ENCODE measurements at regions not wholly inside any gene's neighbourhood (a gene's known extent, or its start where the extent isn't known, plus 50 kb on each side); places are given as distances from the start of the nearest gene placed in this dataset.
A peak's percentile ranks its signal among the peaks of the same experiment; 100 is the strongest.
"Not testable (repeated sequence)": the region's sequence is repeated elsewhere in the genome, so short reads cannot be mapped to it uniquely, and the experiment has no call there.

DNA sequence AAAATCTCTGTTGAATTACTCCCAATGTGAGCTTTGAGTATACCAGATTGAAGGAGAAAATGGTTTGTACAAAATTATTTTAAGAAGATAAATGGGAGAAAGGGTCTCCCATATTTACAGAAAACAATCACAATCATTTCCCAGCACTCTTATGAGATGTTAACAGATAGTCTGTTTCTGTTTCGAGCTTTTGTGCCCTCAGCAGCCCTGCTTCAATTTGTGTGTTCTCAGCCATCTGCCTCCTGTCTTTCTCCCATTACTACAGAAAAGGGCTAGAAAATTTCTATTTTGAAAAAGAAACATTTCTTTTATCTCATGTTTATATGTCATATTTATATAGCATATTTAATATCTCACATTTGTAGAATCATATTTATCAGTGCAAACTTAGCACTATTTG is 498.4 kb downstream of the TTLL7 start:
- Mint-ChIP-seq H3K9me3 (peaks cover 18% of the 10 kb centered on the region), H3K27me3 (ENCODE audit: low read depth) (no peaks in the 10 kb centered on the region), H3K36me3 (ENCODE audit: insufficient read depth) (peaks cover 4% of the 10 kb centered on the region), H3K4me3 (no peak overlapping the region), H3K4me1 (ENCODE audit: low read depth) (peaks cover 21% of the 10 kb centered on the region)
- DNase-seq (no peak), ATAC-seq (no peak)

GRCh38 chr1:83499998-83500397 is 498.9 kb downstream of the TTLL7 start:
- H3K9me3 Mint-ChIP-seq = peaks cover 17% of the 10 kb centered on the region
- H3K27me3 Mint-ChIP-seq (ENCODE audit: low read depth) = no peaks in the 10 kb centered on the region
- ATAC-seq (no peak), DNase-seq (no peak)
- peaks cover 1% of the 10 kb centered on the region for H3K36me3 Mint-ChIP-seq (ENCODE audit: insufficient read depth)
- H3K4me3 Mint-ChIP-seq = no peak overlapping the region
- peaks cover 19% of the 10 kb centered on the region for H3K4me1 Mint-ChIP-seq (ENCODE audit: low read depth)

DNA sequence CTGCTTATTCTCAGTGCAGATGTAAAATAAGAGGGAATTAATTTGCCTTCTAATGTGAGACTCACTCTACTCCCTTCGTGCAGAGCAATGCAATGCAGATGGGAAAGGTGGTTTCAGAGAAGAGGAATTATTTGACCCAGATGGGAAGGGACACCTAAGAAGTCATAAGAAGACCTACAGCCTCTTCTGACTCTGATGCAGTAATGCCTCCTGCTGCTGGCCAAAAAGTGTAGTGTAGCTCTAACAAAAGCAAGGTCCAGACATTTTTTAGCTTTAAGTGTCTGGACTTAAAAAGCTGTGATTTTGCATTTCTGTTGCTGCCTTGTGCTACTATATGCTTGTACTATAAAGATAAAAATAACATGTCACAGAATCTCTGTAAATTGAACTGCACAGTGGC is 501.4 kb downstream of the TTLL7 start:
- Mint-ChIP-seq H3K4me1 (ENCODE audit: low read depth) (peaks cover 19% of the 10 kb centered on the region), H3K9me3 (peaks cover 16% of the 10 kb centered on the region), H3K27me3 (ENCODE audit: low read depth) (no peaks in the 10 kb centered on the region), H3K4me3 (no peak overlapping the region), H3K36me3 (ENCODE audit: insufficient read depth) (no peaks in the 10 kb centered on the region)
- no peak for ATAC-seq
- DNase-seq = no peak

- peaks cover 9% of the 10 kb centered on the region for H3K4me1 Mint-ChIP-seq (ENCODE audit: low read depth)
- ATAC-seq = no peak
- H3K36me3 Mint-ChIP-seq (ENCODE audit: insufficient read depth) = no peaks in the 10 kb centered on the region
- H3K9me3 Mint-ChIP-seq = peaks cover 11% of the 10 kb centered on the region
- H3K27me3 Mint-ChIP-seq (ENCODE audit: low read depth) = no peaks in the 10 kb centered on the region
- DNase-seq = no peak
- H3K4me3 Mint-ChIP-seq = no peak overlapping the region
Observed at GRCh38 chr1:83495560-83495959, 503.4 kb downstream of the TTLL7 start.

GRCh38 chr1:83493633-83494032 is 505.3 kb downstream of the TTLL7 start:
- ATAC-seq = no peak
- peaks cover 5% of the 10 kb centered on the region for H3K9me3 Mint-ChIP-seq
- H3K27me3 Mint-ChIP-seq (ENCODE audit: low read depth) = no peaks in the 10 kb centered on the region
- DNase-seq = no peak
- H3K4me1 Mint-ChIP-seq (ENCODE audit: low read depth) = peaks cover 4% of the 10 kb centered on the region
- no peak overlapping the region for H3K4me3 Mint-ChIP-seq
- H3K36me3 Mint-ChIP-seq (ENCODE audit: insufficient read depth) = no peaks in the 10 kb centered on the region

GRCh38 chr1:83491930-83492329 is 507.0 kb downstream of the TTLL7 start:
- H3K9me3 Mint-ChIP-seq = peaks cover 5% of the 10 kb centered on the region
- no peak for ATAC-seq
- no peaks in the 10 kb centered on the region for H3K36me3 Mint-ChIP-seq (ENCODE audit: insufficient read depth)
- no peak overlapping the region for H3K4me3 Mint-ChIP-seq
- peaks cover 16% of the 10 kb centered on the region for H3K4me1 Mint-ChIP-seq (ENCODE audit: low read depth)
- no peak for DNase-seq
- no peaks in the 10 kb centered on the region for H3K27me3 Mint-ChIP-seq (ENCODE audit: low read depth)

DNA sequence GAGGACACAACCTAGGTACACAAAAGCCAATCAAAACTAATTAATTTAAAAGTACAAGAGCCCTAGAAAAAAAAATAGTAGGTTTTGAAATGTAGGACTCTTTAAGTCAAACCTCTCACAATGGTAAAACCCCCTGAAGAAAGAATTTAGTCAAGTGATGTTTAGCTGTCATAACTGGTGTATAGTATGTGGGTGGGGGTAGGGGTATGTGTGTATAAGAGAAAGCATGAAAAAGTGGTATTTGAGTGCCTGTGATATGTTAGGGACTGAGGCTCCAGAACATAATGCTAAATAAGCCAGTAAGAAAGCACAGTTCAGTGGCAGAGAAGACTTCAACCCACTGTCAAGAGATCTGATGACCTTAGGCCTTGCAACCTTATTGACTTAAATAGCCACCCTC is 507.9 kb downstream of the TTLL7 start:
- Mint-ChIP-seq H3K4me1 (ENCODE audit: low read depth) (peaks cover 20% of the 10 kb centered on the region), H3K27me3 (ENCODE audit: low read depth) (no peaks in the 10 kb centered on the region), H3K4me3 (no peak overlapping the region), H3K9me3 (peaks cover 5% of the 10 kb centered on the region), H3K36me3 (ENCODE audit: insufficient read depth) (no peaks in the 10 kb centered on the region)
- DNase-seq = no peak
- no peak for ATAC-seq

DNA sequence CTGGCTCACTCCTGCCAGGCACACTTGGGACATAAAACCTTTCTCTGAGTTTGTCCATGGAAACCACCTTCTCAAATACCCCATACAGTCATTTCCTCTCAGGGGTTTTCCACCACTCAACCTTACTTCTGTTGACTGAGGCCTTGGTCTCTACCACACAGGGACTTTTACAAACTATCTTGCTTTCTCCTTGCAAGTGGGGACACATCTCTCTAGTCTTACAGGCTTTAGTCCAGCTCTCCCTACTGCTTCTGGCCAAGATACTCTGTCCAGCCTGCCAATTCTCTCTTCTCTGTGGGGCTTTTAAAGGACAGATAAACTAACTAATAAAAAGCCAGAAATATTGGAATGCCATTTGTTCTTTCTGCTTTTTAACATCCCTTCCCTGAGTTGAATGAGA is 510.8 kb downstream of the TTLL7 start:
- H3K4me1 Mint-ChIP-seq (ENCODE audit: low read depth) = peaks cover 20% of the 10 kb centered on the region

DNA sequence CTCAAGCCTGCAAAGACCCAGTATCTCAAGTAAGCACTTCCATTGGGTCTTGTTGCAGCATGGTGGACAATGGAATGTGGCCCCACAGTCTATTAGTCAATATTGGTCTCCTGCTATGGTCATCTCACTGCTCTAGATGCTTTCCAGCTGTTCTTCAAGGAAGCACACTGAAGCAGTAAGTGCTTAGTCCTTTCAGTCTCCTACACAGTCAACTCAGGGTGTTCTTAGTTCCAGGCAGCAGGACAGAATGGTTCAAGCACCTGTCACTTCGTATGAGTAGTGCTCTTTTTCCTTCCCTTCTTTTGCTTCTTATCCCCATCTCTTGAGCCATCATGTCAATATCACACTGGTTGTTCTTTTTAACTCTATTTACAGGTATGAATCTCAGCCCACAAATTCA is 511.5 kb downstream of the TTLL7 start:
- not testable (repeated sequence) for H3K36me3 Mint-ChIP-seq (ENCODE audit: insufficient read depth); H3K4me3 Mint-ChIP-seq; H3K27me3 Mint-ChIP-seq (ENCODE audit: low read depth); ATAC-seq; H3K9me3 Mint-ChIP-seq; DNase-seq
- H3K4me1 Mint-ChIP-seq (ENCODE audit: low read depth) = peaks cover 20% of the 10 kb centered on the region

More for the DNA sequence above, 510.8 kb downstream of the TTLL7 start:
- not testable (repeated sequence) for H3K4me3 Mint-ChIP-seq; DNase-seq; H3K36me3 Mint-ChIP-seq (ENCODE audit: insufficient read depth); H3K9me3 Mint-ChIP-seq; H3K27me3 Mint-ChIP-seq (ENCODE audit: low read depth)
- peak; percentile 92 to 94 for ATAC-seq

- H3K27me3 Mint-ChIP-seq (ENCODE audit: low read depth); H3K36me3 Mint-ChIP-seq (ENCODE audit: insufficient read depth); H3K4me3 Mint-ChIP-seq; H3K9me3 Mint-ChIP-seq; ATAC-seq; DNase-seq: not testable (repeated sequence)
- H3K4me1 Mint-ChIP-seq (ENCODE audit: low read depth) = peaks cover 22% of the 10 kb centered on the region
Observed at GRCh38 chr1:83485314-83486019, 513.5 kb downstream of the TTLL7 start.

DNA sequence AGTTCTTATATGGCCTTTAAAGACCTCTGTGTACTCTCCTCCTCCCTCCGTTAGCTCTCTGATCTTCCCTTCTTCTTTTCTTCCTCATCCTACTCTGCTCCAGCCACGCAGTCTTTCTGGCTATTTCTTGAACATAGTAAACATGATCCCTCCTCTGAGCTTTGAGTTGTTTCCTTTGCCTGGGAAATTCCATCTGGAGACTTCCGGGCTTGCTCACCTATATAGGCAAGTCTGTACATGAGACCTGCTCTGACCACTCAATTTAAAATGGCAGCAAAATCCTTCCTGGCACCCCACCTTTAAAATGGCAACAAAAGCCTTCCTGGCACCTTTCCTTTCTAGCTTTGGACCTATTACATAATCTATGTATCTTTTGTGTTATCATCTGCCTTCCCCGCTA is 517.6 kb downstream of the TTLL7 start:
- DNase-seq; H3K4me3 Mint-ChIP-seq; H3K27me3 Mint-ChIP-seq (ENCODE audit: low read depth); ATAC-seq; H3K4me1 Mint-ChIP-seq (ENCODE audit: low read depth); H3K9me3 Mint-ChIP-seq; H3K36me3 Mint-ChIP-seq (ENCODE audit: insufficient read depth): not testable (repeated sequence)

DNA sequence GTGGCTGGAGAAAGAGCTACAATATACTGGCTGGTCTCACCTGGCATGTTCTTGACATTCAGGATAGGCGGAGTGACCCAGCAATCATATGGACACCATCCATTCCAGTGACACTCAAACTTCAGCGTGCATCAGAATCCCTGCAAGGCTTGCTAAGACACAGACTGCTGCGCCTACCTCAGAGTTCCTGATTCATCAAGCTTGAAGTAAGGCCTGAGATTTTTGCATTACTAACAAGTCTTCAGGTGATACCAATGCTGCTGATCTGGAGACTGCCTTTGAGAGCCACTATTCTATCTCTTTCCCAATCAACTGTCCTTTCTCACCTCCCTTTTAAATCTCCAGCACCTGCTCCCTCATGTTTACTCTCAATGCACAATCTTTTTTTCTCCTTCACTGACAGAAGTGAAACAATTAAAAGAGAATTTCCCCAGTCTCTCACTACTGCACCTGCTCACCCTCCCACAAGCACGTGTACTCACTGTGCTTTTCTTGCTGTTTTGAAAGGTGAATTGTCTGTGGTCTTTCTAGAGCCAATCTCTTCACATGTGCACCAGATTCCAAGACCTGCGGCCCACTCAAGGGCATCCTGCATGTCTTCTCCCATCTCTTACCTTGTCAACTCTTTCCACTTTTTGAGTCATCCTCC is 519.2 kb downstream of the TTLL7 start:
- not testable (repeated sequence) for DNase-seq; H3K27me3 Mint-ChIP-seq (ENCODE audit: low read depth); H3K4me3 Mint-ChIP-seq; H3K9me3 Mint-ChIP-seq; H3K4me1 Mint-ChIP-seq (ENCODE audit: low read depth); H3K36me3 Mint-ChIP-seq (ENCODE audit: insufficient read depth); ATAC-seq

GRCh38 chr1:83478127-83478526 is 520.8 kb downstream of the TTLL7 start:
- H3K27me3 Mint-ChIP-seq (ENCODE audit: low read depth); DNase-seq; H3K4me1 Mint-ChIP-seq (ENCODE audit: low read depth); H3K4me3 Mint-ChIP-seq; H3K36me3 Mint-ChIP-seq (ENCODE audit: insufficient read depth); ATAC-seq; H3K9me3 Mint-ChIP-seq: not testable (repeated sequence)

DNA sequence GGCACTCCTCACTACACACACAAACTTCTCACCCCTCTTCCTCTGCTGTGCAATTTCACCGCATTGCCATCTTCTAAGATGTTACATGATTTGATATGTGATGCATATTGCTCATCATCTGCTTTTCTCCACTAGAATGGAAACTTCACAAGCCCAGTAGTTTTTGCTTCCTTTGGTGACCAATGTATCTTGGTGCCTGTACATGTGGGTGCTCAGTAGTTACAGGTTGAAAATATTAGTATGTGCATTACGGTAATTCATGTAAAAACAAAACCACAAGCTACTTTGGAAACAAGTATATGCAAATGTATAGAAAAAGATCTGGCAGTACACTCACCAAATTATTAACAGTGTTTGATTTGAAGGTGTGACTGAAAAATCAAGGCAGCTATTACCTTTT is 522.4 kb downstream of the TTLL7 start:
- not testable (repeated sequence) for DNase-seq; H3K9me3 Mint-ChIP-seq; H3K27me3 Mint-ChIP-seq (ENCODE audit: low read depth); H3K36me3 Mint-ChIP-seq (ENCODE audit: insufficient read depth); H3K4me1 Mint-ChIP-seq (ENCODE audit: low read depth); H3K4me3 Mint-ChIP-seq
- peak; percentile 46 to 58 for ATAC-seq

- not testable (repeated sequence) for H3K9me3 Mint-ChIP-seq; H3K36me3 Mint-ChIP-seq (ENCODE audit: insufficient read depth); DNase-seq; H3K4me1 Mint-ChIP-seq (ENCODE audit: low read depth); H3K27me3 Mint-ChIP-seq (ENCODE audit: low read depth); H3K4me3 Mint-ChIP-seq; ATAC-seq
Observed at GRCh38 chr1:83474946-83475345, 524.0 kb downstream of the TTLL7 start.
